CD14-positive monocyte (primary cell): ENCODE measurements at regions not wholly inside any gene's neighbourhood (a gene's known extent, or its start where the extent isn't known, plus 50 kb on each side); places are given as distances from the start of the nearest gene placed in this dataset.

Source experiments
- DNase-seq, 3 donors: peaks; one replicate each; pipeline ENCODE4 v3.0.0-alpha.2; 2011 to 2022
- H2AFZ ChIP-seq: 2 replicates; pipeline ENCODE4 v1.6.0; 2012; ENCODE audit warnings: mild to moderate bottlenecking, low read depth, low read length, inconsistent platforms; ENCODE audit not compliant: insufficient read depth, poor library complexity, severe bottlenecking
- H3K27ac ChIP-seq, 2 donors: 1 replicate in 1 of 2; 2 replicates in 1 of 2; pipeline ENCODE4 v1.5.1; 2012 to 2013; ENCODE audit warnings: low read length in 2 of 2, control low read depth in 1 of 2, inconsistent platforms in 1 of 2, low read depth in 1 of 2, mild to moderate bottlenecking in 1 of 2
- H3K27me3 ChIP-seq, 2 donors: one replicate each; pipeline versions ENCODE4 v1.6.0 to v1.6.1; 2011 to 2013; ENCODE audit warnings: low read length in 2 of 2; ENCODE audit not compliant: control insufficient read depth in 2 of 2, insufficient read depth in 2 of 2
- H3K36me3 ChIP-seq, 2 donors: replicated peaks in 1 of 2; 1 replicate in 1 of 2; 2 replicates in 1 of 2; pipeline versions ENCODE4 v1.5.1 to v1.6.1; 2012 to 2013; ENCODE audit warnings: low read length in 2 of 2, control low read depth in 1 of 2, inconsistent platforms in 1 of 2, mild to moderate bottlenecking in 1 of 2; ENCODE audit not compliant: insufficient read depth in 2 of 2, control insufficient read depth in 1 of 2
- H3K4me1 ChIP-seq, 2 donors: 1 replicate in 1 of 2; 2 replicates in 1 of 2; pipeline versions ENCODE4 v1.5.1 to v1.6.1; 2012 to 2013; ENCODE audit warnings: low read length in 2 of 2, control low read depth in 1 of 2, inconsistent platforms in 1 of 2, mild to moderate bottlenecking in 1 of 2, moderate library complexity in 1 of 2; ENCODE audit not compliant: insufficient read depth in 2 of 2, control insufficient read depth in 1 of 2
- H3K4me2 ChIP-seq: replicated peaks from 2 replicates; pipeline ENCODE3; 2012; ENCODE audit warnings: low read length, moderate library complexity, mild to moderate bottlenecking; ENCODE audit not compliant: poor library complexity, severe bottlenecking; ENCODE audit errors: extremely low read depth
- H3K4me3 ChIP-seq, 3 experiments: fragments of 200-600 bp in 1 of 3; sonication (generic) in 1 of 3; replicated peaks in 1 of 3; 1 replicate in 2 of 3; 2 replicates in 1 of 3; pipeline ENCODE4 v1.5.1; 2011 to 2013; ENCODE audit warnings: low read length in 3 of 3, mild to moderate bottlenecking in 3 of 3, control low read depth in 2 of 3, low read depth in 2 of 3, inconsistent platforms in 1 of 3, moderate library complexity in 1 of 3
- H3K79me2 ChIP-seq: 2 replicates; pipeline ENCODE4 v1.6.0; 2012; ENCODE audit warnings: mild to moderate bottlenecking, control low read depth, inconsistent platforms, low read length, moderate library complexity; ENCODE audit not compliant: insufficient read depth
- H3K9ac ChIP-seq: 2 replicates; pipeline ENCODE4 v1.6.0; 2017; ENCODE audit warnings: low read length, mild to moderate bottlenecking; ENCODE audit not compliant: insufficient read depth, poor library complexity, severe bottlenecking
- H3K9me3 ChIP-seq, 2 donors: replicated peaks in 1 of 2; 1 replicate in 1 of 2; 2 replicates in 1 of 2; pipeline versions ENCODE4 v1.5.1 to v1.6.1; 2012 to 2013; ENCODE audit warnings: low read length in 2 of 2, control low read depth in 1 of 2; ENCODE audit not compliant: control insufficient read depth in 1 of 2, insufficient read depth in 1 of 2
- H4K20me1 ChIP-seq: 2 replicates; pipeline ENCODE4 v1.6.0; 2012; ENCODE audit warnings: mild to moderate bottlenecking, low read length, control low read depth, moderate library complexity; ENCODE audit not compliant: insufficient read depth
- H3K27ac Mint-ChIP-seq, 7 donors: one replicate each; pipeline ENCODE4 v1.8.0; 2020; ENCODE audit warnings: mild to moderate bottlenecking in 7 of 7, mixed read lengths in 7 of 7, moderate library complexity in 6 of 7, inconsistent platforms in 2 of 7
- H3K27me3 Mint-ChIP-seq, 3 donors: one replicate each; pipeline ENCODE4 v1.8.0; 2021 to 2022; ENCODE audit warnings: low read depth in 3 of 3, mild to moderate bottlenecking in 3 of 3, mixed read lengths in 3 of 3, moderate library complexity in 3 of 3, inconsistent platforms in 1 of 3
- H3K36me3 Mint-ChIP-seq, 2 donors: one replicate each; pipeline ENCODE4 v1.8.0; 2020; ENCODE audit warnings: mixed read lengths in 2 of 2, inconsistent platforms in 1 of 2, mild to moderate bottlenecking in 1 of 2
- H3K4me1 Mint-ChIP-seq: one replicate; pipeline ENCODE4 v1.8.0; 2020; ENCODE audit warnings: mild to moderate bottlenecking, mixed read lengths
- H3K4me3 Mint-ChIP-seq, 2 donors: one replicate each; pipeline ENCODE4 v1.8.0; 2020; ENCODE audit warnings: mild to moderate bottlenecking in 2 of 2, mixed read lengths in 2 of 2, moderate library complexity in 1 of 2
- H3K9me3 Mint-ChIP-seq, 7 donors: one replicate each; pipeline ENCODE4 v1.8.0; 2020 to 2022; ENCODE audit warnings: mixed read lengths in 7 of 7, mild to moderate bottlenecking in 6 of 7, moderate library complexity in 6 of 7, inconsistent platforms in 2 of 7
- CTCF ChIP-seq: fragments of 200-600 bp; IDR thresholded peaks from one replicate; pipeline ENCODE4 v1.8.0; 2022; ENCODE audit warnings: antibody characterized with exemption, mild to moderate bottlenecking
- WGBS: methylation state at CpG from one replicate; pipeline ENCODE4 v1.1.5; 2013; ENCODE audit warnings: missing lambda C conversion rate; ENCODE audit not compliant: insufficient coverage; 5-methylcytosine and 5-hydroxymethylcytosine counted together
- intact Hi-C, 2 donors: fragments of 100-400 bp; cut with micrococcal nuclease; formaldehyde crosslinking; loops; one replicate each; pipeline versions ENCODE4 v1.15.0 to v1.15.1; 2023

GRCh38 chr9:18215626-18216025 is 258.3 kb upstream of the ADAMTSL1 start:
- no peak overlapping the region for H3K4me2 ChIP-seq
- H3K27ac ChIP-seq = no peak overlapping the region
- TF ChIP-seq CTCF = no peak
- no peaks in the 10 kb centered on the region for H3K27me3 Mint-ChIP-seq
- H3K27ac Mint-ChIP-seq = no peak overlapping the region
- H3K9me3 ChIP-seq = no peaks in the 10 kb centered on the region
- no peaks in the 10 kb centered on the region for H3K36me3 Mint-ChIP-seq
- no peaks in the 10 kb centered on the region for H3K36me3 ChIP-seq
- no peaks in the 10 kb centered on the region for H3K9me3 Mint-ChIP-seq
- DNase-seq = no peak
- H2AFZ ChIP-seq = no peak overlapping the region
- no peaks in the 10 kb centered on the region for H3K79me2 ChIP-seq
- no peak overlapping the region for H3K4me3 ChIP-seq
- no peaks in the 10 kb centered on the region for H4K20me1 ChIP-seq
- 100% methylated on average over 1 of the region's 3 CpGs for WGBS
- no peak overlapping the region for H3K9ac ChIP-seq
- H3K4me1 ChIP-seq = no peaks in the 10 kb centered on the region
- H3K4me1 Mint-ChIP-seq = no peaks in the 10 kb centered on the region
- H3K4me3 Mint-ChIP-seq = no peak overlapping the region
- no peaks in the 10 kb centered on the region for H3K27me3 ChIP-seq
- intact Hi-C loops = no loop called here

- H3K27me3 ChIP-seq = no peaks in the 10 kb centered on the region
- no peak overlapping the region for H3K27ac ChIP-seq
- no peak for DNase-seq
- no peaks in the 10 kb centered on the region for H3K36me3 ChIP-seq
- Mint-ChIP-seq H3K9me3 (no peaks in the 10 kb centered on the region), H3K27ac (no peak overlapping the region), H3K4me3 (no peak overlapping the region), H3K4me1 (no peaks in the 10 kb centered on the region), H3K27me3 (peaks cover 0 to 1% (median 0%) of the 10 kb centered on the region in 3 donors), H3K36me3 (no peaks in the 10 kb centered on the region)
- 100% methylated on average over 1 of the region's 1 CpG for WGBS
- H3K9me3 ChIP-seq = no peaks in the 10 kb centered on the region
- no peak overlapping the region for H3K4me3 ChIP-seq
- H2AFZ ChIP-seq = no peak overlapping the region
- no peak overlapping the region for H3K4me2 ChIP-seq
- intact Hi-C loops = no loop called here
- no peak overlapping the region for H3K9ac ChIP-seq
- TF ChIP-seq CTCF = no peak
- no peaks in the 10 kb centered on the region for H3K4me1 ChIP-seq
- no peaks in the 10 kb centered on the region for H4K20me1 ChIP-seq
- no peaks in the 10 kb centered on the region for H3K79me2 ChIP-seq
Observed at GRCh38 chr9:18216376-18216775, 257.6 kb upstream of the ADAMTSL1 start.
